Lung (tissue), 11 donors: ENCODE measurements at regions not wholly inside any gene's neighbourhood (a gene's known extent, or its start where the extent isn't known, plus 50 kb on each side); places are given as distances from the start of the nearest gene placed in this dataset.

Experiments
- ATAC-seq: fragments of 200-7000 bp; cut with Tn5 transposase; one replicate; pipeline ENCODE4 v1.9.1; 2020; ENCODE audit warnings: moderate number of reproducible peaks; ENCODE audit not compliant: insufficient read depth, low FRiP score
- DNase-seq, 3 donors: peaks; one replicate each; pipeline ENCODE4 v3.0.0-alpha.2; 2013 to 2017
- H3K27ac ChIP-seq, 2 donors: one replicate each; pipeline ENCODE4 v1.5.1; 2013; ENCODE audit warnings: mild to moderate bottlenecking in 2 of 2, moderate library complexity in 2 of 2, control low read depth in 1 of 2, inconsistent platforms in 1 of 2, low read depth in 1 of 2, low read length in 1 of 2
- H3K27me3 ChIP-seq, 3 donors: one replicate each; pipeline ENCODE4 v1.5.1; 2013; ENCODE audit warnings: low read length in 2 of 3; ENCODE audit not compliant: control insufficient read depth in 3 of 3, insufficient read depth in 3 of 3
- H3K36me3 ChIP-seq, 4 donors: one replicate each; pipeline ENCODE4 v1.5.1; 2013; ENCODE audit warnings: low read length in 4 of 4, mild to moderate bottlenecking in 1 of 4, moderate library complexity in 1 of 4; ENCODE audit not compliant: control insufficient read depth in 4 of 4, insufficient read depth in 4 of 4
- H3K4me1 ChIP-seq, 5 donors: one replicate each; pipeline ENCODE4 v1.5.1; 2013; ENCODE audit warnings: low read length in 5 of 5, mild to moderate bottlenecking in 2 of 5, moderate library complexity in 1 of 5; ENCODE audit not compliant: control insufficient read depth in 5 of 5, insufficient read depth in 5 of 5
- H3K4me3 ChIP-seq: one replicate; pipeline ENCODE4 v1.5.1; 2013; ENCODE audit warnings: mild to moderate bottlenecking, control low read depth, moderate library complexity
- H3K9ac ChIP-seq, 2 donors: one replicate each; pipeline ENCODE4 v1.5.1; 2013; ENCODE audit warnings: low read length in 2 of 2, control low read depth in 1 of 2; ENCODE audit not compliant: insufficient read depth in 1 of 2
- H3K9me3 ChIP-seq, 4 donors: one replicate each; pipeline ENCODE4 v1.5.1; 2013; ENCODE audit warnings: low read length in 3 of 4, mild to moderate bottlenecking in 1 of 4, moderate library complexity in 1 of 4; ENCODE audit not compliant: control insufficient read depth in 4 of 4, insufficient read depth in 3 of 4
- WGBS, 2 donors: extraction: QIAGEN DNeasy Blood & Tissue Kit; methylation state at CpG; one replicate each; pipeline ENCODE4 v1.1.7; 2013; 5-methylcytosine and 5-hydroxymethylcytosine counted together
- TF ChIP-seq, protein P1 (sequence below): IDR thresholded peaks from 2 replicates; pipeline ENCODE4 v1.5.1; 2012; ENCODE audit warnings: mild to moderate bottlenecking; ENCODE audit errors: control extremely low read depth, extremely low read depth
- donor health status: control.
- donor health status: control.
- donor health status: Bipolar disorder and iron deficiency.
- donor health status: healthy.
- donor health status: DM: yes; HTN: yes; CAD: no.

DNA sequence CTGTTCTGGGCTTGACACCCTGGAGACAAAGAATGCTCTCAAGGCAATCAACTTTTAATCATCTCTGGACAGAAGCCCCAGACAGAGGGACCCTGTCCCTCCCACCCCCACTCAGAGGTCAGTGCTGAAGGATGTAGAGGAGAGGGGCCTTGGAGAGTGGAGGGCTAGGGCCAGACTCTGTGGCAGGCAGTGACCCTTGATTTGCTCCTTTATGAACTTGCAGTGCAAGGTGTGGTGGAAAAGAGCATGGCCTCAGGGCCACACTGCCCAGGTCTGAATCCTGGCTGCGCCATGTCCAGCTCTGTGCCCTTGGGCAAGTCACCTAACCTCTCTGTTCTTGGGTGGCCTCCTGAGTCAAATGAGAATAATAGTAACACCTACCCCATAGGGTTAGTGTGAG lies 134.3 kb downstream of the TMEM132E start:
- H3K9me3 ChIP-seq: no peaks in the 10 kb centered on the region
- no peak overlapping the region for H3K27ac ChIP-seq
- no peak overlapping the region for H3K4me3 ChIP-seq
- DNase-seq (no peak), ATAC-seq (no peak)
- peaks cover 0 to 3% (median 0%) of the 10 kb centered on the region in 3 donors for H3K27me3 ChIP-seq
- TF ChIP-seq, protein P1, sequence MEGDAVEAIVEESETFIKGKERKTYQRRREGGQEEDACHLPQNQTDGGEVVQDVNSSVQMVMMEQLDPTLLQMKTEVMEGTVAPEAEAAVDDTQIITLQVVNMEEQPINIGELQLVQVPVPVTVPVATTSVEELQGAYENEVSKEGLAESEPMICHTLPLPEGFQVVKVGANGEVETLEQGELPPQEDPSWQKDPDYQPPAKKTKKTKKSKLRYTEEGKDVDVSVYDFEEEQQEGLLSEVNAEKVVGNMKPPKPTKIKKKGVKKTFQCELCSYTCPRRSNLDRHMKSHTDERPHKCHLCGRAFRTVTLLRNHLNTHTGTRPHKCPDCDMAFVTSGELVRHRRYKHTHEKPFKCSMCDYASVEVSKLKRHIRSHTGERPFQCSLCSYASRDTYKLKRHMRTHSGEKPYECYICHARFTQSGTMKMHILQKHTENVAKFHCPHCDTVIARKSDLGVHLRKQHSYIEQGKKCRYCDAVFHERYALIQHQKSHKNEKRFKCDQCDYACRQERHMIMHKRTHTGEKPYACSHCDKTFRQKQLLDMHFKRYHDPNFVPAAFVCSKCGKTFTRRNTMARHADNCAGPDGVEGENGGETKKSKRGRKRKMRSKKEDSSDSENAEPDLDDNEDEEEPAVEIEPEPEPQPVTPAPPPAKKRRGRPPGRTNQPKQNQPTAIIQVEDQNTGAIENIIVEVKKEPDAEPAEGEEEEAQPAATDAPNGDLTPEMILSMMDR: no peak
- H3K36me3 ChIP-seq: no peaks in the 10 kb centered on the region
- H3K9ac ChIP-seq: no peak overlapping the region
- 87 to 93% methylated on average over 1 of the region's 1 CpG for WGBS, 2 donors
- H3K4me1 ChIP-seq: no peaks in the 10 kb centered on the region

DNA sequence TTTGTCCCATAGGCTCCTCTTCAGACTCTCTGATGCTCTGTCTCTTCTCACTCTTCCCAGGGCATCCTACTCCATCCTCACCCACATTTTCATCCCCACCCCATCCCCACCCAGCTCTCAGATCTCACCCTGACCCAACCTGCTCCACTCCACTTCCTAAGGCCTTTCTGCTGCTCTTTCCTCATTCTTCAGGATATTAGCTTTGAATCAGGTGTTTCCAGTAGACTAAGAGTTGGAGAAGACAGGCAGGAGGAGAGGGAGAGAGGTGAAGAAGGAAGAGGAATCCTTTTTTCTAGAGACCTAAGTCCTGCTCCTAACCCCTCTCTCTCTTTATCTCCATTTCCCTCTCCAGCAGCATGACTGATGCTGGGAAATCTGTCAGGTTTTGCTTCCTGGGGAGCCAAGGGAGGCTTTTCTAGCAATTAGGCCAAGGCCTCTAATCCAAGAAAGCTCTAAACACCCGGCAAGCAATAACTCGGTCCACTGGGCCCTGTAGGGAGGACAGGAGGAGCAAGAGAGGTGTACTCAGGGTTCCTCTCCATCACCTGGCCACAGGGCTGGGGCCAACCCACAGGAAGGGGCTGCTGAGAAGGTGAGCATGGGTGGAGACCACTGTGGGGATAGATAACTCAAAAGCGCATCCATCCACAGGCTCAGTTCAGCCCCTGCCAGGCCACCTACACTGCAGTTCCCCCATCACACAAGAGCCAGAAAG lies 133.3 kb downstream of the TMEM132E start:
- Histone ChIP-seq H3K4me3 (no peak overlapping the region), H3K36me3 (no peaks in the 10 kb centered on the region), H3K9me3 (no peaks in the 10 kb centered on the region), H3K4me1 (no peaks in the 10 kb centered on the region), H3K27ac (no peak overlapping the region), H3K27me3 (peaks cover 0 to 3% (median 0%) of the 10 kb centered on the region in 3 donors), H3K9ac (no peak overlapping the region)
- WGBS, 2 donors: 85 to 87% methylated on average over 3 of the region's 3 CpGs
- DNase-seq (no peak), ATAC-seq (no peak)
- TF ChIP-seq, protein P1: no peak

DNA sequence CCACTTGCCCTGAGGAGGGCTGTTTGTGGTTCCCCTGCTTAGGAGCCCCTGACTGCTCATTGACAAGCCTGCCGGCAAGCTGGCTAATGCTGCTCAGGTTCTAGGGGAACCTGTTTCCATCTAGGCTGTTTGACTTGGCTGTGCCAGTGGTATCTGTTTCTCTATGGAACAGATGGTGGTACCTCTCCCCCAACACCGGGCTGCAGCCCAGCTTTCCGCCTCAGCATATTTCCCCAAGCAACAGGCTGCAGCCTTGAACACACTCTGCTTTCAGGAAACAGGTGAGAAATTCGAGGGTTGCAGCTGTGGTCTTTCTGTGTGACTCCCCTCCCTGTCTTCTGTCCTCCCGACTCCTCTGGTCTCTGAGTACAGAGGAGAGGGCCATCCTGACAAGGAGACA lies 132.3 kb downstream of the TMEM132E start:
- Histone ChIP-seq H3K27ac (no peak overlapping the region), H3K4me3 (no peak overlapping the region), H3K27me3 (no peaks in the 10 kb centered on the region), H3K9ac (no peak overlapping the region), H3K4me1 (no peaks in the 10 kb centered on the region), H3K9me3 (no peaks in the 10 kb centered on the region), H3K36me3 (no peaks in the 10 kb centered on the region)
- no peak for ATAC-seq
- TF ChIP-seq, protein P1: no peak
- 48 to 62% methylated on average over 5 of the region's 5 CpGs for WGBS, 2 donors
- no peak for DNase-seq

DNA sequence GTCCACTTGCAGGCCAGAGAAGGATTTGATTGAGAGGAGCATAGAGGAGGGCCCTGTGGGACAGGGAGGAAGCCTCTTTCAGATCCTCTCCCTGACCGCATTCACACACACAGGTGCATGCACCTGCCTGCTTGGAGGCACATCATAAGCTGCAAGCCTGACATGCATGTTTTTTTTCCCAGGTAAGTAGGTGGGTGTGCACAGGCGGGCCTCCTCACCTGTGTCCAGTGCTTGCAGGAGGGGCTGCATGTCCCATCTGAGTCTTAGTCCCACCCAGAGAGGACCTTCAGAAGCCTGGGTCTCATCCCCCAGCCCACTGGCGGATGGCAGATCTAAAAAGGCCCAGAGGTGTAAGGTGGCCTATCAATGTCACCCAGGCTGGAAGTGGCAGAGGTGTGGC lies 130.8 kb downstream of the TMEM132E start:
- Histone ChIP-seq H3K4me3 (no peak overlapping the region), H3K27me3 (no peaks in the 10 kb centered on the region), H3K27ac (no peak overlapping the region), H3K4me1 (no peaks in the 10 kb centered on the region), H3K9ac (no peak overlapping the region), H3K9me3 (no peaks in the 10 kb centered on the region), H3K36me3 (no peaks in the 10 kb centered on the region)
- 77 to 86% methylated on average over 3 of the region's 3 CpGs for WGBS, 2 donors
- DNase-seq (no peak), ATAC-seq (no peak)
- TF ChIP-seq, protein P1: no peak
